Dermis microvascular lymphatic vessel endothelial cell (primary cell): ENCODE measurements at regions not wholly inside any gene's neighbourhood (a gene's known extent, or its start where the extent isn't known, plus 50 kb on each side); places are given as distances from the start of the nearest gene placed in this dataset.
"Not testable (repeated sequence)": the region's sequence is repeated elsewhere in the genome, so short reads cannot be mapped to it uniquely, and the experiment has no call there.

Experiments used
- DNase-seq, 2 donors: peaks; one replicate each; pipeline versions ENCODE4 v3.0.0 to v3.0.0-alpha.2; 2010; ENCODE audit warnings: low read depth in 2 of 2

DNA sequence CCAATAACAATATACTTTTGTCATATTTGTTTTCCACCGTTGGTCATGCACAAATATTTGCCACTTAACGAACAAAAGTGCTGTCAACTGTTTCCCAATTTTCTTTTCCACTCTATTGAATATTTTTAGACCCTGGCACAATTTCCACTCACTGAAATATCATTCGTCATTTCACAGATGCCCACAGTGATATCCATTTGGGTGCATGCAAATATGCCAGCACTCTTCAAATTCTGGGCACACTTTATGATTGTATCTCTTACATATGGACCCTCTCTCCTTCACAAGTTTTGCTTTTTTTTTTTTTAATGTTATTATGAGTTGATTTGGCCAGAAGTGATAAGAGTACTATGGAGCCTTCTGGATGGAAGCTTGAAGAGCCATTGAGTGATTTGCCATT lies 1557.3 kb upstream of the FLRT2 start:
- no peak for DNase-seq

DNA sequence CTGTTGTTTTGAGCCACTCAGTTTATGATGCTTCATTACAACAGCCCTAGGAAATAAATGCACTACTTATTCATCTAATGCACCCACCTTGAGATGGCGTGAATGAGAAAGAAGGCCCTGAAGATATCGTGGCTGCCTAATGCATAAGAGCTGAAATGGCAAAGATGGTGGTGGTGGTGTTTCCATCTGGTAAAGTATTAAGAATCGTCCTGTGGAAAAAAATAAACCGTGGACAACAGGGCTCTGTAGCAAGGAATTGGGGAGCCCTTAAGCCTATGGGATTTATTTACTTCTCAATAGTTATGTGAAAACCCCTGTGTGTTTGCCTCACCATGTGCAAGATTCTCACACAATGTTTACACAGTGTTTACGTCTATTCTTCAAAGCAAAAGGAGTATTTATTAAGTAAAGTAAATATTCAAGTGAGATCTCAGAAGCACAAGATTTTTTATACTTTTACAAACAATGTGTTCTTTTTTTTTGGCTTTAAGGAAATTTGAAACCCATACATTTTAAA lies 1555.2 kb upstream of the FLRT2 start:
- no peak for DNase-seq

DNA sequence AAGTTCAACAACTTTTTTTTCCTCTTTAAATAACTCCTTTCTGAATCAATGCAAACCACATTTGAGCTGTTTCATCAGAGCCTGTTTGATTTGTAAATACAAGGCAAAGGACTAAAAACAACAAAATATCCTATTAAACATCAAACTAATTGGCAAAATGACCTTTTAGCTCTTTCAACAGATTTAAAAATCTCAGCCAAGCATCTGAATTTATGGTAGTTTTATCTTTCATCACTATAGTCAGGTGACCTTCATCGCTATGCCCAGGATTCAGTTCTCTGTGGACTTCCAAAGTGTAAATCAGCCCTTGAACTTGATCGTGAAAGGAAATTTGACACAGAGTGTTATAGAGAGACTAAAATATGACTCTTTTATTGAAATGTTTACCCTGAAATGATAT lies 1554.5 kb upstream of the FLRT2 start:
- peak in 1 of 2 donors; percentile 36 for DNase-seq

DNA sequence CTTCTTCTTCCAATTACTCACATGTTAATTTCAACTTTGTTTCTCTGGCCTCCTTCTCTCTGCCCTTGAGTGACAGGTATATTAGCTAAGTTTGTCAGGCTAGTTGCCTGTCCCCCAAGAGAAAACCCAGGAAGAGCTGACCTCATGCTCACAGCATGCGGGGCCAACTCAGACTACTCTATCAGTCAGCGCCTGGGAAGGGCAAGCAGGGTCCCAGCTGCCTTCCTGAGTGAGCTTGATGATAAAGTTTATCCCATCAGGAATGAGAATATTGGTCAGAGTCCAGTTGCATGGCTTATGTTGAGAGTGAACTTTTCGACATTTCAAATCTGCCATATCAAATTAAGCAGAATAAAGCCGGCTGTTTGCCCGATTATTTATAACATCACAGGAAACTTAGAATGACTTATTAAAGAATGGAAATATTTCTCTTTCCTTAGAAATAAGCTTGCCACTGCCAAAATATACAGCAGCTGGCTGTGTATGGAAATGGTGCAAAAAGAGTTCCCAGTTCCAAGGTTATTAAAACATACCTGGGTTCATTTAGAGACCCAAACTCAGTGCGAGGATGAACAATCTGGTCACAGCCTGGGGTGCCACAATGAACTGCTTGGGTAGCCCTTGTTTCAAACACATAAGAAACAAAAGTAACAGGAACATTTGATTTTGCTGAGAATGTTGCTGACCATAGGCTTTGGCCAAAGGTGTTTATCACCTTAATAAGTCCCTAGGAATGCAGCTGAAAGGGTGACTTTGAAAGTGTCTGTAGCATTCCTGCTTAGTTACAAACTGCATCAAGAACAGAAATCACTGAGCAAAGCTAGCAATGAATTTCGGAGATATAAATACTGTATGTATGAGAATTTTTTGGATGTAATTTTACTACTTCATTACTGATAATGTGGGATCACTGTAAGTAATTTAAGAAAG lies 1553.8 kb upstream of the FLRT2 start:
- peak; percentile 94 to 98 for DNase-seq

DNA sequence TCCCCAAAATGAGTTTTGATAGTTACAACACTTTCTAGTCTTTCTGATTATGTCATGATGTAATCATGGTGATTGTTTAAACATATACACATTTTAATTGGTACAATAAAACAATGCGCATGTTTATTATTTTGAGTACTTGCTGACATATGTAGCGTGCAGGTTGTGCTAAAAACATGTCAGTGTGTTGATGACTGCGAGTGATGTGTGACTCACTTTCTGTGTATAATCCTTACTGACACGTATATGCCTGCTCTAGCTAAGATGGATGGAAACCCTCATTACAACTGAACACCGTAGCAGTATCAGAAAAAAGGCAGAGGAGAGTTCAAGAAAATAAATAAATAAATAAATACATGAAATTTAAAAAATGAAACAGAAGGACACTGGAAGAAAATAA lies 1552.4 kb upstream of the FLRT2 start:
- no peak for DNase-seq

DNA sequence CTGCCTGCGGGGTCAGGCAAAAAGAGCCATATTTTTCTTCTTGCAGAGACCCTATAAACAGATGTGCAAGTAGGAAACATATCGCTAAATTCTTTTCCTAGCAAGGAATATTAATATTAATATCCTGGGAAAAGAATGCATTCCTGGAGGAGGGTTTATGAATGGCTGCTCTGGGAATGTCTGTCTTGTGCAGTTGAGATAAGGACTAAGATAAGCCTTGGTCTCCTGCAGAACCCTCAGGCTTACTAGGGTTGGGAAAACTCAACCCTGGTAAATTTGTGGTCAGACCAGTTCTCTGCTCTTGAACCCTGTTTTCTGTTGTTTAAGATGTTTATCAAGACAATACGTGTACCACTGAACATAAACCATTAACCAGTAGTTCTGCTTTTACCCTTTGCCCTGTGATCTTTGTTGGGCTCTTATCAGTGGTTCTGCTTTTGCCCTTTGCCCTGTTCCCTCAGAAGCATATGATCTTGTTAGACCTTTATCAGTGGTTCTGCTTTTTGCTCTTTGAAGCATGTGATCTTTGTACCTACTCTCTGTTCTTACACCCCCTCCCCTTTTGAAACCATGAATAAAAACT lies 1548.2 kb upstream of the FLRT2 start:
- DNase-seq, result not testable (repeated sequence)

DNA sequence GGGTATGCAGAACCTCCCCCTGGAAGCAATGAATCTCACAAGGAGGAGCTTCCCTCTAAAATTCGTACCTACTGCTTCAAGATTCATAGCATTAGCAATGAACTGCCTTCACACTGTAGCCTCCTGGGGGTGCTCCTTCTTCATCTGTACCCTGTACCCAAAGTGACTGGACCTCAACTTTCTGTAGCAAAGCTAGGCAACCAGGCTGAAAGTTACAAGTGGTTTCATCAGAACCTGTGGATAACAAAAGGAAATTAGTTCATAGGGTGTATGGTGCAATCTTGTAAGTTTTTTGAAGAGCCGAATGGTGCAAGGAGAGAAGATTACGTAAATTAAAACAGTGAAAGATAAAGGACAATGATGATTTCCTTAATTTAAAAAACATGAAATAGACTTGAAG lies 1541.7 kb upstream of the FLRT2 start:
- DNase-seq, result no peak

DNA sequence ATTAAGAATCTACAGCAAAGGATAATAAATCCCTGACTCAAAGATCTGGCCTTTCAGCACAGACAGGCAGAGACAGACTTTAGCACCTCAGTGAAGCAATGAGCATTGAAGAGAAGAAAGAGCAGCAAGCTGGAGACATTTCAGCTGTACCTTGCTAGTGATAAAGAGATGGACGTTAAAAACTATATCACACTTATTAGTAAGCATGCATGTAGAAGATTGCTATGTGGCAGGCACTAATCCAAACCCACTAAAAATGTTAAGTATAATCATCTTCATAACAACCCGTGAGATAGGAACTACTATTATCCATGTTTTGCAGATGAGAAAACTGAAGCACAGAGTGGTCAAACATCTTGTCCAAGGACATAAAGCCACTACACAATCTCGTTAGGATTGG lies 1538.3 kb upstream of the FLRT2 start:
- no peak for DNase-seq

DNA sequence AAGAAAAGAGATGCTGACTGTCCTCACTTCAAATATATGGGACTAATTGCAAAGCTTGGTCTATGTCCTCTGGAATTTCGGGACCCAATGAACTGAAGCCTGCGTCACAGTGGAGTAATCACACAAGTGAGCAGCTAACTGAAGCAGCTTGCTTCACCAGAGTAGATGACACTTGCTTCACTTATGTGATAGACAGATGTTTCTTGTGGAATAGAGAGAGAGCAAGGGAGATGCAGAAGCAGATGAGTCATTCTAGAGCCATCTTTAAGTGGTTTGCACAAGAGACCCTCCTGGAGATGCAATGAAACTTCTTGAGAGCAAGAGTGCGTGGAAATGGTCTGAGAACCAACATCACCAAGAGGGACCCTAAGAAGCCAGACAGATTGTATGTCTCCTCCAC lies 1537.1 kb upstream of the FLRT2 start:
- no peak for DNase-seq

DNA sequence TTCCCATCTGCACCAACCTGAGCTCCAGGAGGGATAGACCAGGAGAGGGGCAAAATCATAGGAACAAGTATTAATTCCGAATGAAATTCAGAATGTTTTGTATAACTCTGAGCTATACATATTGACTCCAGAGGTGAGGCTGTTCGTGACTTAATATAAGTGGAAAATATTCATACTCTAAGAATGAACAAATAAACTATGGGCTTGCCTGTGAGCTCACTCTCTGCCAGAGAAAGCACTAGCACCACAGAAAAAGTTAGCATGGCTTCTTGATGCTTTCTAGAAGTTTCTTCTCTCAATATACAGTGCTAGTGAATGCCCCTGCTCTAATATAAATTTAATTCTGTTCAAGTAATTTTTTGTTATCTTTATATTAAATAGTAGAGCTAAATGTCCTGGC lies 1536.4 kb upstream of the FLRT2 start:
- DNase-seq, result no peak

DNA sequence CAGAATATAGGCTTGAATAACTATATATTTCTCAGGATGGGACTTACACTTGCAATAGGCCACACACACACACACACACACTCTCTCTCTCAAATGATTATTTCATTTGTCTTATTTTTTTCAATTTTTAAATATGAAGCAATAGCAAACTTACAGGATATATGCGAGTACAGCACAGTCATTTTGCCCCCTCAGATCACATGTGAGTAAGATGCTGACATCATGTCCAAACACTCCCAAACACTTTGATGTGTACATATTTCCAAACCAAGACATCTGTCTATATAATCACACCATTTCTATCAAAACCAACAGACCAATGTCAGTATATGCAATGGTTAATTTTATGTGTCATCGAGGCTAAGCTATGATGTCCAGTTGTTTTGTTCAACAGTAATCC lies 1535.9 kb upstream of the FLRT2 start:
- no peak for DNase-seq

DNA sequence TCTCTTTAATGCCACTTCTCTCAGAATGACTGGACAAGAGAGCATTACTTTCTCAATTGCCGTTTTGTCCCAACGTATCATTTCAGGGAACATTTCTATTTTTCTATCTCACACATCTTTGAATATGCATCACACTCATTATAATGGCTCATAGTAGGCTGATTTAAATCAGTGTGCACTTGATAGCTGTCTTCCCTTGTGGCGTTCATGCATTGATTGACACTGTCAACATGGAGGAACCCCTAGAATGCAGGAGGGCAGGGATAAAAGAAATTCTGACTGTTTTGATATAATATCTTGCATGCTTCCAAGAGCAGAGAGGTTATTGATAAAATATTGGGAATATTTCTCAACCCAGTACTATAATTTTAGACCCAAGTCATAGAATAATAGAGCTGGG lies 1528.9 kb upstream of the FLRT2 start:
- no peak for DNase-seq

DNA sequence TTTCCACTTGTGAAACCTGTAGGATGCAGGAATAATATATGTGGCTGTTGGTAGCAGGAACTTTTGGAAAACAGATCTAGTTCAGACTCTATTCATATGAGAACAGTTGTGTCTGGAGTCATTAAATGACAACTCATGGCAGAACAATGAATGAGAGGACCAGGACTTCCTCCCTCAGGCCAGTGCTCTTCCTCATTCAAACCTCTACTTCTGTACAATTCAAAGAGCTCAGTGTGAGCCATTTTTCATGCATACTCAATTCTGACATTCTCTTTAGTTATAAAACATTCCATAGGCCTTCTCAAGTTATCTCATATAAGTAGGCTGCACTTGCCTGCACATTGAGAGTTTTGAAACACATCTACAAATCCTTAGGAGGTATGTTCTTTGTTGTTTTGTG lies 1526.6 kb upstream of the FLRT2 start:
- DNase-seq, result peak; percentile 9 to 60

DNA sequence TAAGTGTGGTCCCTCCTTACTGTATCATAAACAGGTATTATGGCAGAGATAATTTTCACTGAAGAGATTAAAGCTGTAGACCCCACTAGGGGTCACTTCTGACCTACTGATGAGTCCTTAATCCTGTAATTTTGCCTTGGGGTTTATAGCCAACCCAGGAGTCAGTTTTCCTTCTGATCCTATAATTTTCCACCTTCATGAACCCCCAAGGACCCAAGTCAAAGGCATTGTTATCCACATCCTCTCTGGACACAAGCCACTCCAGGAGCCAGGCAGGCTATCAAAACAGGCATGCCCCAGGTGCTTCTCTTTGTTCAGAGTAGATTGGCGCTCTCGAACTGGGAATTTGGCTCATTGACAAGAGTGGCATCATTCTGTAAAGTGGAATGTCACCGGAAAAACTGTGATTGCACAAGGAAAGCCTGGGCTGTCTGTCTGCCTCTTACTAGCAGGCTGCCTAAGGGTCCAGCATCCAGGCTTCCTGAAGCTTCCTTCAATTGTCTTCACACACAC lies 1523.2 kb upstream of the FLRT2 start:
- DNase-seq, result peak; percentile 98 to 99

DNA sequence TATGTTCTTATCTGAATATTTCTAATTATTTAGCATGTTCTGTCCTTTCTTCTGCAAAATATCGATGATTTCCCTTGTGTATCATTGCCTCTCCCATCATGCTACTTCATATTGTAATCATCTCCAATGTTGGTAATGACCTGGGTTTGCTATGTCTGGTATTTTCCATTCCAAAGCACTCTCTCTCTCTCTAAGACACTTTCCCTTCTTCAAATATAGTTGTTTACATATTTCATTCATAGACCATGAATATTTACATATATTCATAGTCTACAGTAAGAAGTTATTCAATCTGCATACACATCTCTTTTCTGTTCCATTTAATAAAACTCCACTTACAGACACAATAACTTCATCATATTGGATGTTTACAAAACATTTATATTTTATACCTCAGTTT lies 1516.5 kb upstream of the FLRT2 start:
- DNase-seq, result no peak

DNA sequence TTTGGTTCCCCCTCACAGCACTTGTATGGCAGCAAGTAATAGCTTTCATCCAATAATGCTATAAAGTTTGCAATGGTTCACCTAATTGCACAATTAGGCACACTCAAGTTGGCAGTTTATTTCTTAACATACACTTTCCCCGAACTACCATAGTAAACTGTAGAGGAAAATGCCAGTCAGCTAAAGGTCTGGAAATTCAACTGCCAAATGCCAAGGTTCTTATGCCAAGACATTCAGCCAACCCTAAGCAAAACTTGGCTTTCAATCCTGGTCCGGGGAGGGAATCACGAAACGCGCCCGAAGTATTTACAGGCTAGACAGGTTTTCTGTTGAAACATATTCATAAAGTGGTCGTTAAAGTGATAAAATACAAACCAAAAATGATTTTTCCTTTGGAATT lies 1512.4 kb upstream of the FLRT2 start:
- no peak for DNase-seq

DNA sequence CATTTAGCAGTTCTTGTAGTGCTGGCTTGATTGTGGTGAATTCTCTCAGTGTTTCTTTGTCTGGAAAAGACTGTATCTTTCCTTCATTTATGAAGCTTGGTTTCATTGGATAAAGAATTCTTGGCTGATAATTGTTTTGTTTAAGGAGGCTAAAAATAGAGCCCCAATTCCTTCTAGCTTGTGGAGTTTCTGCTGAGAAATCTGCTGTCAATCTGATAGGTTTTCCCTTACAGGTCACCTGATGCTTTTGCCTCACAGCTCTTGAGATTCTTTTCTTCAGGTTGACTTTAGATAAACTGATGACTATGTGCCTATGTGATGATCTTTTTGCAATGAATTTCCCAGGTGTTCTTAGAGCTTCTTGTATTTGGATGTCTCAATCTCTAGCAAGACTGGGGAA lies 1508.5 kb upstream of the FLRT2 start:
- DNase-seq, result no peak

DNA sequence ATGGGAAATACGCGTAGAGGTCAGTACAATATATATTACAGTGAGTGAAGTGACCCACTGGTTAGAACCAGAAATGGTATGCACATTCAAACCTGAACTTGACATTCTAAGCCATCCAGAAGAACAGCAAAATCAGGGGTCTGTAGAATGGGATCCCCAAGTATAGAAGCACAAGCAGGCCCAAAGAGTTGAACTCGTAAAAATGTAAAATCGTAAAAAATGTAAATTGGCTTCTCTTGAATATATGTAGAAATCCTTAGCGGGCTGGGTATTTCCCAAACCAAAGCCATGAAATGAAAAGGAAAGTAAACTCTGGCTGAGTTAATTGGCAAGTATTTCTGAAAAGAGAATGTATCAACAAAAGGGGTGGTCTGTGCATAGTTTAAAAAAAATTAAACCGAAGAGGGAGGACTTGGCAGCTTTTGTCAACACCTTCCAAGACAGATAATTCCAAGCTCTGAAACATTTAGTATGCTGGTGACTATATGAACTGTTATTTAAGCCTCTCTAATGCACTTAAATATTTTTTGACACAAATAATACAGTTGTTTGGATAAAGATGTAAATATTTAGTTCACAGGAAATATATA lies 1505.6 kb upstream of the FLRT2 start:
- no peak for DNase-seq

DNA sequence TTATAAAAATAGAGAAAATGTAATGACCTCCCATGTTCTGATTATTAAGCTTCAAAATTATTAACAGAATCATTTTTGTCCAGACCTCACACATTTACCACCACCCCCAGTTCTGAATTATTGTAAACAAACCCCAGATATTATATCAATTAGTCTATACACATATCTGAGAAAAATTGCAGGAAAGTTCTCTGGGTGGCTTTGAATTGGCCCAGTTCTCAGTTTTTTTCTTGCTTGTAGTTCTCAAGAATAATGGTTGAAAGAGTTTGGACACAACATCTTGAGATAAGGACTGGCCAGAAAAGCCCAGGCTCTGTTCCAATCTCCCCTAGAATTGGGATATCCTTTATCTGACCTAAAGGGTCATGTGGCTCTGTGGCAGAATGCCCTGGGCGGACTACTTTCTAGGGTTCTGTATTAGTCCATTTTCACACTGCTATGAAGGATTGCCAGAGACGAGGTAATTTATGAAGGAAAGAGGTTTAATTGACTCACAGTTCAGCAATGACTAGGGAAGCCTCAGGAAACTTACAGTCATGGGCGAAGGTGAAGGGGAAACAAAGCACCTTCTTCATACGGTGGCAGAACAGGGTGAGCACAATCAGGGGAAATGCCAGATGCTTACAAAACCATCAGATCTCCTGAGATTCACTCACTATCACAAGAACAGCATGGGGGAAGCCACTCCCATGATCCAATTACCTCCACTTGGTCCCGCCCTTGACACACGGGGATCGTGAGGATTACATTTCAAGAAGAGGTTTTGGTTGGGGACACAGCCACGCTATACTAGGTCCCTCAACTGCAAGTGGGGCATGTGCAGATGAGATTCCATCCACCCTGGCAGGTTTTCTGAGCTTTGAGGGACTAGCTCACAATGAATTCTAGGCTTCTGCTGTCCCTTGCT lies 1504.6 kb upstream of the FLRT2 start:
- no peak for DNase-seq

DNA sequence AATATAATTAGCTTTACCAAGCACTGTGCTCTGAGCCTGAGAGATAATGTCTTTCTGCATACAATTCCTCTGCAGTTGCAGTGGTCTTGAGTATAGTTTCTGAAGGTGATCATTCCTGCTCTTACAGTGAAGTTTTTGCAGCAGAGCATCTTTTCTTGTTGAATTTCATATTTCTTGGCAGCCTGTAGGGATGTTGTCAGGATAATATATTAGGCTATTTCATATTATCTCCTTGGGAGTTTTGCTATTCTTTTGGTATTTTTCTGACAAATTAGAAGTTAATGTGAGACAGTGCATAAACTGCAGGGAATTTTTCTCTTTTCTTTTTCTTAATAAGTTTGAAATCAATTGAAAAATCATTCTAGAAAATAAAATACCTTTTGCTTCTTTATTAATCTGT lies 1502.6 kb upstream of the FLRT2 start:
- DNase-seq, result no peak

DNA sequence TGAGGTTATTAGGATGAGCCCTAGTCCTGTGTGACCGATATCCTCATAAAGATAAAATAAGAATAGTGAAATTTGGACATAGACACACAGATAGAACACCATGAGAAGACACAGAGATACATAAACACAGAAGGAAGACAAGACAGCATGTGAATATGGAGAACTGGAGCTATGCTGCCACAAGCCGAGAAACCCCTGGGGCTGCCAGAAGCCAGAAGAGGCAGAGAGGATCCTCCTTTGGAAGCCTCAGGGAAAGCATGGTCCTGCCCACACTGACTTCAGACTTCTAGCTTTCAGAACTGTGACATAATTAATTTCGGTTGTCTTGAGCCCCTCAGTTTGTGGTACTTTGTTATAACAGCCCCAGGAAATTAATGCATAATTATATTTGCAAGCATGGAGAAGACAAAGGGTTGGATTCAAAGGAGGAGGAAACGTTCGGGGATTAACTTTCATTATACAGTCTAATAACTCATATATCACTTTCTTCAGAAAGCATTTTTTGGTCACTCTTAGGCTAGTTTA lies 1501.8 kb upstream of the FLRT2 start:
- DNase-seq, result no peak
